Left lung (tissue), 4 donors: ENCODE measurements at regions not wholly inside any gene's neighbourhood (a gene's known extent, or its start where the extent isn't known, plus 50 kb on each side); places are given as distances from the start of the nearest gene placed in this dataset.

Experiments used
- ATAC-seq: fragments of 200-7000 bp; cut with Tn5 transposase; one replicate; pipeline ENCODE4 v1.9.1; 2020; ENCODE audit warnings: moderate library complexity
- DNase-seq, 4 donors: peaks; one replicate each; pipeline ENCODE4 v3.0.0-alpha.2; 2013 to 2020
- H3K27ac ChIP-seq, 2 donors: fragments of 200-600 bp; sonication (generic) in 1 of 2; one replicate each; pipeline versions ENCODE4 v1.5.0 to v1.8.0; 2020 to 2021
- H3K27me3 ChIP-seq, 2 donors: fragments of 200-600 bp; sonication (generic) in 1 of 2; one replicate each; pipeline versions ENCODE4 v1.5.0 to v1.8.0; 2020 to 2021
- H3K36me3 ChIP-seq, 2 donors: fragments of 200-600 bp; sonication (generic) in 1 of 2; one replicate each; pipeline versions ENCODE4 v1.5.0 to v1.8.0; 2020 to 2021
- H3K4me1 ChIP-seq, 2 donors: fragments of 200-600 bp; one replicate each; pipeline ENCODE4 v1.8.0; 2021
- H3K4me3 ChIP-seq, 2 donors: fragments of 200-600 bp; sonication (generic) in 1 of 2; one replicate each; pipeline versions ENCODE4 v1.5.0 to v1.8.0; 2020 to 2021; ENCODE audit warnings: mild to moderate bottlenecking in 1 of 2
- H3K9me3 ChIP-seq, 2 donors: fragments of 200-600 bp; sonication (generic) in 1 of 2; one replicate each; pipeline versions ENCODE4 v1.5.0 to v1.8.0; 2020 to 2021
- CTCF ChIP-seq, 2 donors: fragments of 200-600 bp; sonication (generic) in 1 of 2; IDR thresholded peaks; one replicate each; pipeline versions ENCODE4 v1.5.0 to v1.8.0; 2021; ENCODE audit warnings: antibody characterized with exemption in 2 of 2
- intact Hi-C, 2 donors: fragments of 100-400 bp; cut with DNase I; formaldehyde crosslinking; loops; one replicate each; pipeline versions ENCODE4 v1.11.2 to v1.14.2; 2022
- donor health status: DM: no; HTN: yes; CAD: no.
- donor health status: DM: no; HTN: no; CAD: no.

GRCh38 chr3:110680450-110680849 is 391.2 kb upstream of the NECTIN3 start:
- no peak overlapping the region for H3K4me3 ChIP-seq
- H3K27me3 ChIP-seq = no peaks in the 10 kb centered on the region
- intact Hi-C loops = no loop called here
- no peak overlapping the region for H3K27ac ChIP-seq
- peak; percentile 68 for ATAC-seq
- peaks cover 0 to 5% of the 10 kb centered on the region in 2 donors for H3K9me3 ChIP-seq
- no peak for TF ChIP-seq CTCF (IDR thresholded peaks at IDR 0.05)
- DNase-seq = no peak
- peaks cover 0 to 6% of the 10 kb centered on the region in 2 donors for H3K4me1 ChIP-seq
- no peaks in the 10 kb centered on the region for H3K36me3 ChIP-seq

- ATAC-seq (no peak), DNase-seq (no peak)
These were observed 387.1 kb upstream of the NECTIN3 start for GRCh38 chr3:110684466-110684865.

GRCh38 chr3:110685630-110686029 is 386.0 kb upstream of the NECTIN3 start:
- TF ChIP-seq CTCF (IDR thresholded peaks at IDR 0.05) = no peak
- Histone ChIP-seq H3K4me1 (no peaks in the 10 kb centered on the region), H3K27me3 (no peaks in the 10 kb centered on the region), H3K4me3 (no peak overlapping the region), H3K27ac (no peak overlapping the region), H3K9me3 (no peaks in the 10 kb centered on the region), H3K36me3 (no peaks in the 10 kb centered on the region)
- DNase-seq = no peak
- intact Hi-C loops = no loop called here
- no peak for ATAC-seq

More at GRCh38 chr3:110684466-110684865, 387.1 kb upstream of the NECTIN3 start:
- Histone ChIP-seq H3K27me3 (no peaks in the 10 kb centered on the region), H3K4me1 (peaks cover 0 to 5% of the 10 kb centered on the region in 2 donors), H3K4me3 (no peak overlapping the region), H3K9me3 (no peaks in the 10 kb centered on the region), H3K36me3 (no peaks in the 10 kb centered on the region), H3K27ac (no peak overlapping the region)
- no peak for TF ChIP-seq CTCF (IDR thresholded peaks at IDR 0.05)
- intact Hi-C loops = no loop called here

GRCh38 chr3:110686701-110687100 is 384.9 kb upstream of the NECTIN3 start:
- no peaks in the 10 kb centered on the region for H3K36me3 ChIP-seq
- no peak for DNase-seq

GRCh38 chr3:110687138-110687537 is 384.5 kb upstream of the NECTIN3 start:
- no peaks in the 10 kb centered on the region for H3K4me1 ChIP-seq
- no peaks in the 10 kb centered on the region for H3K9me3 ChIP-seq
- TF ChIP-seq CTCF (IDR thresholded peaks at IDR 0.05) = no peak

More at GRCh38 chr3:110686701-110687100, 384.9 kb upstream of the NECTIN3 start:
- intact Hi-C loops = no loop called here
- H3K4me1 ChIP-seq = no peaks in the 10 kb centered on the region
- H3K4me3 ChIP-seq = no peak overlapping the region
- no peak for TF ChIP-seq CTCF (IDR thresholded peaks at IDR 0.05)
- no peak overlapping the region for H3K27ac ChIP-seq
- no peaks in the 10 kb centered on the region for H3K27me3 ChIP-seq
- no peaks in the 10 kb centered on the region for H3K9me3 ChIP-seq
- no peak for ATAC-seq

More at GRCh38 chr3:110687138-110687537, 384.5 kb upstream of the NECTIN3 start:
- Histone ChIP-seq H3K36me3 (no peaks in the 10 kb centered on the region), H3K27me3 (no peaks in the 10 kb centered on the region), H3K27ac (no peak overlapping the region), H3K4me3 (no peak overlapping the region)
- intact Hi-C loops = no loop called here
- ATAC-seq (no peak), DNase-seq (no peak)
